NCI-H82 treated with DMSO at 0.1 percent for 48 hours (cell line): ENCODE measurements at regions not wholly inside any gene's neighbourhood (a gene's known extent, or its start where the extent isn't known, plus 50 kb on each side); places are given as distances from the start of the nearest gene placed in this dataset.
"Not testable (repeated sequence)": the region's sequence is repeated elsewhere in the genome, so short reads cannot be mapped to it uniquely, and the experiment has no call there.

ENCODE experiments used
- DNase-seq: peaks from one replicate; lab custom pipeline; 2025; ENCODE audit not compliant: unreplicated experiment; lab: John Stamatoyannopoulos, UW

- no peak for DNase-seq
Measured at GRCh38 chr14:96683562-96684289, 113.5 kb upstream of the VRK1 start.

- no peak for DNase-seq
Measured at GRCh38 chr14:96686126-96686525, 111.1 kb upstream of the VRK1 start.

GRCh38 chr14:96688629-96689028, 108.6 kb upstream of the VRK1 start:
- no peak for DNase-seq

- DNase-seq, result no peak
Measured at GRCh38 chr14:96690713-96691383, 106.3 kb upstream of the VRK1 start.

- peak; percentile 78 for DNase-seq
Measured at GRCh38 chr14:96693252-96693820, 103.8 kb upstream of the VRK1 start.

GRCh38 chr14:96693987-96694386, 103.2 kb upstream of the VRK1 start:
- no peak for DNase-seq

- no peak for DNase-seq
Measured at GRCh38 chr14:96698960-96699539, 98.1 kb upstream of the VRK1 start.

GRCh38 chr14:96699666-96700065, 97.5 kb upstream of the VRK1 start:
- DNase-seq, result no peak

GRCh38 chr14:96702831-96703230, 94.4 kb upstream of the VRK1 start:
- DNase-seq, result no peak

- no peak for DNase-seq
Measured at GRCh38 chr14:96705422-96706092, 91.6 kb upstream of the VRK1 start.

GRCh38 chr14:96706893-96707292, 90.3 kb upstream of the VRK1 start:
- DNase-seq, result no peak

- DNase-seq, result no peak
Measured at GRCh38 chr14:96710060-96710666, 87.0 kb upstream of the VRK1 start.

GRCh38 chr14:96711559-96712267, 85.5 kb upstream of the VRK1 start:
- no peak for DNase-seq

- DNase-seq, result no peak
Measured at GRCh38 chr14:96713426-96713825, 83.8 kb upstream of the VRK1 start.

- not testable (repeated sequence) for DNase-seq
Measured at GRCh38 chr14:96714537-96714936, 82.6 kb upstream of the VRK1 start.

- DNase-seq, result no peak
Measured at GRCh38 chr14:96717116-96717515, 80.1 kb upstream of the VRK1 start.

- no peak for DNase-seq
Measured at GRCh38 chr14:96718407-96718806, 78.8 kb upstream of the VRK1 start.

- DNase-seq, result not testable (repeated sequence)
Measured at GRCh38 chr14:96720702-96721101, 76.5 kb upstream of the VRK1 start.

- no peak for DNase-seq
Measured at GRCh38 chr14:96722736-96723135, 74.4 kb upstream of the VRK1 start.

GRCh38 chr14:96723946-96724345, 73.2 kb upstream of the VRK1 start:
- no peak for DNase-seq
